IMR-90 (cell line): ENCODE measurements at regions not wholly inside any gene's neighbourhood (a gene's known extent, or its start where the extent isn't known, plus 50 kb on each side); places are given as distances from the start of the nearest gene placed in this dataset.

Experiments
- USF2 ChIP-seq: fragments of 150-350 bp; IDR thresholded peaks from 2 replicates; pipeline ENCODE4 v1.6.1; 2017; ENCODE audit warnings: mild to moderate bottlenecking, antibody characterized with exemption, low read length, low read depth

DNA sequence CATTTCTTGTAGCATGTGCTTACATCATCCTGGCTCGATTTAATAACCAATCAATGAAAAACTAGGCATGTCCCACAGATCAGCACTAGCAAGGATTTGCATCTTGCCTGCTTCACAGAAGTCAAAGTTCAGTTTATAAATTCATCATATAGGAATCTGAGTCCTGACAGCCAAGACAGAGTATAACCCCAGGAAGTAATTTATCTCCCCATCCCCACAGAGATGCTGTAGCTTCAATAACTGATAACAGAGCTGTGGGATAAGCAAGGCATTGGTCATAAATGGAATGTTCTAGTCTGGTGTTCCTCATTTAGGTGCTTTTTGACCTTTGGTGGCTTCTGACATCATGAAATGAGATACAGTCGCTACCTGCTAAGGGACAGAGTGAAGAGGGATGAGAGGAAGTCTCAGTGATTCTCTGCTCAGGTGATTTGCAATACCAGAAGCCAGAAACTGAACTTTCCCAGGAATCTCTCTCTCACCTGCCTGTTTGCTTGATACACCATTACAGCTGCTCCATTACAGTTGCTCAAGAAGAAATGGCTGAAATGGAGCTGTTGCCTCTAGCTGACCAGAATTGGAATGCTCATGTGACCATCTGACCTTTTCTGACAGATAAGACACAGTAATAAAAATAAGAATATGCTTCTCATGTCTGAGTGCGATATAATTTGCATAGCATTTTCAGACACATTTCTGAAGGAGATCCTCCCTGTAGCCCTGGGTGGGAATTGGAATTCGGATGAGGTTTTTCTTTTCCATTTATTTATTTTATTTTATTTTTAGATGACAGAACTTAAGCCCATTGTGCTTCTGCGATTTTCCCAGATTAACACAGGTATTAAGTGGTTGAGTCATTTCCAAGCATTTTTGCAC lies 217.1 kb upstream of the KCNMB2 start (continued):
- TF ChIP-seq USF2: no peak
